GM18505 (cell line): ENCODE measurements at regions not wholly inside any gene's neighbourhood (a gene's known extent, or its start where the extent isn't known, plus 50 kb on each side); places are given as distances from the start of the nearest gene placed in this dataset.
A peak's percentile ranks its signal among the peaks of the same experiment; 100 is the strongest.

ENCODE experiments used
- ATAC-seq: cut with Tn5 transposase; IDR thresholded peaks from one replicate; pipeline ENCODE4 v1.9.1; 2021; ENCODE audit not compliant: unreplicated experiment
- POLR2A ChIP-seq: IDR thresholded peaks from 4 replicates; pipeline ENCODE4 v1.6.1; 2011; ENCODE audit warnings: borderline replicate concordance; ENCODE audit not compliant: insufficient read depth, insufficient read length; ENCODE audit errors: extremely low read depth

GRCh38 chr3:106616556-106616955 lies 747.7 kb upstream of the CBLB start:
- ATAC-seq = no peak
- TF ChIP-seq POLR2A = no peak

- TF ChIP-seq POLR2A = no peak
- ATAC-seq = no peak
Observed at GRCh38 chr3:106617276-106617675, 748.5 kb upstream of the CBLB start.

GRCh38 chr3:106620646-106621045 lies 751.8 kb upstream of the CBLB start:
- TF ChIP-seq POLR2A = no peak
- no peak for ATAC-seq

GRCh38 chr3:106624154-106624553 lies 753.1 kb upstream of the CCDC54 start:
- no peak for TF ChIP-seq POLR2A
- no peak for ATAC-seq

GRCh38 chr3:106628407-106628806 lies 748.8 kb upstream of the CCDC54 start:
- TF ChIP-seq POLR2A = no peak
- ATAC-seq = no peak

- ATAC-seq = peak; percentile 87
- TF ChIP-seq POLR2A = no peak
Observed at GRCh38 chr3:106629215-106629832, 747.9 kb upstream of the CCDC54 start.

DNA sequence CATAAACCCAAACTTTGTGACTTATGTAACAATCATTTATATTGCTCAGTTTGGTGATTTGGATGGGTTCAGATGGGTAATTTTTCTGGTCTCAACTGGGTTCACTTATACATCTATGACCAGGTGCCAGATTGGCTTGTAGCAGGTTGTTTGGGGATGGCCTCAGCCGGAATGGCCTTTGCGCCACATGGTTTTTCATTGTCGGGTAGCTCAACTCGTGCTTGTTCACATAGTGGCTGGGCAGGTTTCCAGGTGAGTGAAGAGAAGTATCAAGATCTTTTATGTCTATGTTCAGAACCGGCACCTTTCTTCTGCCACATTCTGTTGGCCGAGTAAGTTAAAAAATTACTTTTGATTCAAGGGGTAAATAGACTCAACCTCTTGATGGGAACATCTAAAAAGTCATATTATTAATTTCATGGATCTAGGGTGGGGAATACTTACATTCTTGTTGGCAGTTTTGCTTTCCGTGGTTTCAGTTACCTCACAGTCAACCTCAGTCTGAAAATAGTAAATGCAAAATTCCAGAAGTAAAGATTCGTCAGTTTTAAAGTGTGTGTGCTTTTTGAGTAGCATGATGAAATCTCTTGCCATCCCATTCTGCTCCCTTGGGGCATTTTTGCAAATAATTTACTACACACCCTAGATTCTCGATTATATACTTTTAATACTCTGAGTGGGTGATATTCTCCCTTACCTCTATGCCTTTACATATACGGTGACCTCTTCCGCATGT lies 745.7 kb upstream of the CCDC54 start:
- ATAC-seq = no peak
- no peak for TF ChIP-seq POLR2A

- ATAC-seq = no peak
- no peak for TF ChIP-seq POLR2A
Observed at GRCh38 chr3:106635271-106635670, 742.0 kb upstream of the CCDC54 start.

DNA sequence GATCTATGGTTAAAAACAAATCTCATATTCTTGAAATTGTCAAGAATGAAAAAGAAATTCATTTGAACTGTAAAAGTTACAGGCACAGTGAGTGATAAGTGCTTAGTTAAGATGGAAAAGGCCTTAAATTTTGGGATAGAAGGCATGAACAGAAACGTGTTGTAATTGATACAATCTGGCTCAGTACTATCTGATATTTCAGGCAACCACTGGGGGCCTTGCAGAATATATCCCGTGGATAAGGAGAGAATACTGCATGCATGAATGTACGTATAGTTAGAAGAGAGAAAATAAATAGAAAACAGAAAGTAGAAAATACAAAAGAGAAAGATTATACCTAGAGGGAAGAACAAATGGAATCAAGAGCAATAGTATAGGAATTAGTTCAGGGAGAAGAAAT lies 741.4 kb upstream of the CCDC54 start:
- TF ChIP-seq POLR2A = no peak
- no peak for ATAC-seq

GRCh38 chr3:106640353-106640752 lies 736.9 kb upstream of the CCDC54 start:
- no peak for TF ChIP-seq POLR2A
- ATAC-seq = no peak

DNA sequence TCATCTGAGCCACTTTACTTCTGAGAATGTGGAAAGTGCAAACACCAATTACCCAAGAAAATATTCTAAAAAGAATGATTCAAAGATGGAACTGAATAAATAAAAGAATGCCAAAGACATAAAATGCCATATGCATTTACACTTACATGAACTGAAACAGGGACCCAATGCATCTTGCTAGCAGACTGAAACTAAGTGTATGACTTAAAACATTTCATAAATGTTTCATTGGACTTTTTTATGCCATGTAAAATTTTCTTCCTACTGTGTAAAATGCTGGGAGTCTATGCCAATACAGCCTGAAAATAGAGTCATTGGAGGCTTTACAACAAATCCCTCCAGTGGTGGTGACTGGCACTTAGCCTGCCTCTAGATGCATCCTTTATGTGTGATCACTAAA lies 735.1 kb upstream of the CCDC54 start:
- TF ChIP-seq POLR2A = no peak
- no peak for ATAC-seq

GRCh38 chr3:106643684-106644161 lies 733.5 kb upstream of the CCDC54 start:
- TF ChIP-seq POLR2A = no peak
- ATAC-seq = no peak

DNA sequence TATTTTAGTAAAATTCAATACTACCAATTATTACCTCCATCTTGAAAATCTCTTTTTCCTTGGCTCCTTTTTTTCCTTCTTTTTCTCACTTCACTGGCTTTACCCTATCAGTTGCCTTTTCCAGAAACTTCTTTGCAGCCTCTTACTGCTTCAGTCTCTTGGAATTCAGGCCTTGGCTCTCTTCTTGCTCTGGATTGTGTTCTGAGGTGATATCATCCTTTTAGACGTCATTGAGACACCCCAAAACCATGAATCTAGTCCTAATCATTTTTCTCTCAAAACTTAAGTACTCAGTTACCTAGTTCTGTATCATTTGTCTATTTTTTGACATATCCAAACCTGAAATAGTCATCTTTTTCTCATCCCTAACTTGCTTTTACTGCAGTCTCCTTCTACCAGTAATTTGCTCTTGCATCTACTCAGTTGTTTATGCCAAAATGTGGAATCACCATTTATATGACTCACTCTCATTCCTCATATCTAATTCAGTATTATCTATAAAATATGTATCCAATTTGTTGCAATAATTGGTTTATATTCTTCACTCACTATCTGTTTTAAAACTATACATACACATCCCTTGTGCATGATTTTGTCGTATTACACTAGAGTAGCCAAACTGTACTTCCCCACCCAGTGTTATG lies 703.2 kb upstream of the CCDC54 start:
- no peak for ATAC-seq
- TF ChIP-seq POLR2A = no peak

- ATAC-seq = no peak
- no peak for TF ChIP-seq POLR2A
Observed at GRCh38 chr3:106675451-106675850, 701.8 kb upstream of the CCDC54 start.
